Pancreas (tissue), 10 donors: ENCODE measurements at regions not wholly inside any gene's neighbourhood (a gene's known extent, or its start where the extent isn't known, plus 50 kb on each side); places are given as distances from the start of the nearest gene placed in this dataset.

Experiments
- ATAC-seq, 4 donors: fragments of 200-7000 bp; cut with Tn5 transposase; one replicate each; pipeline versions ENCODE4 v1.8.0 to v1.9.1; 2020; ENCODE audit warnings: mild to moderate bottlenecking in 4 of 4, moderate library complexity in 4 of 4
- DNase-seq, 6 donors: peaks; one replicate each; pipeline ENCODE4 v3.0.0-alpha.2; 2020
- FAIRE-seq: peaks from 2 replicates; lab custom pipeline; 2012; peaks lifted over from hg19 to GRCh38; lab: Jason Lieb, UNC
- H3K27ac ChIP-seq, 4 donors: fragments of 200-600 bp; sonication (generic); 1 replicate in 3 of 4; 2 replicates in 1 of 4; pipeline versions ENCODE4 v1.5.0 to v1.8.0; 2020
- H3K27me3 ChIP-seq, 4 donors: fragments of 200-600 bp; one replicate each; pipeline ENCODE4 v1.8.0; 2021
- H3K36me3 ChIP-seq, 3 donors: fragments of 200-600 bp; sonication (generic) in 1 of 3; one replicate each; pipeline versions ENCODE4 v1.5.0 to v1.8.0; 2020 to 2021
- H3K4me1 ChIP-seq, 3 donors: fragments of 200-600 bp; one replicate each; pipeline ENCODE4 v1.8.0; 2021
- H3K4me3 ChIP-seq, 4 donors: fragments of 200-600 bp; sonication (generic) in 2 of 4; one replicate each; pipeline versions ENCODE4 v1.5.0 to v1.8.0; 2020 to 2021
- H3K9me3 ChIP-seq, 4 donors: fragments of 200-600 bp; one replicate each; pipeline ENCODE4 v1.8.0; 2021
- CTCF ChIP-seq, 4 donors: fragments of 200-600 bp; sonication (generic) in 3 of 4; IDR thresholded peaks; one replicate each; pipeline versions ENCODE4 v1.5.0 to v1.8.0; 2021; ENCODE audit warnings: antibody characterized with exemption in 4 of 4
- whole genome bisulfite sequencing, 2 donors: extraction: QIAGEN DNeasy Blood & Tissue Kit; methylation state at CpG; one replicate each; pipeline ENCODE4 v1.1.7; 2013; 5-methylcytosine and 5-hydroxymethylcytosine counted together
- intact Hi-C, 3 donors: fragments of 100-400 bp; cut with DNase I; formaldehyde crosslinking; loops; one replicate each; pipeline versions ENCODE4 v1.11.1 to v1.14.2; 2022
- donor health status: healthy with polysubstance abuse.
- donor health status: DM: no; HTN: no; CAD: no; lungs with moderate emphysema.
- donor health status: DM: no; HTN: no; CAD: no.
- donor health status: control.
- donor health status: control.
- donor health status: Bipolar disorder and iron deficiency.
- donor health status: DM: yes; HTN: yes; CAD: no.
- donor health status: DM: no; HTN: no; CAD: no.
- donor health status: DM: no; HTN: no; CAD: no.
- donor health status: DM: yes; HTN: yes; CAD: no.

- Histone ChIP-seq H3K9me3 (no peaks in the 10 kb centered on the region), H3K27ac (no peak overlapping the region), H3K4me1 (no peaks in the 10 kb centered on the region), H3K4me3 (no peak overlapping the region), H3K36me3 (no peaks in the 10 kb centered on the region), H3K27me3 (no peaks in the 10 kb centered on the region)
- FAIRE-seq, result no peak
- 25% methylated on average over 7 of the region's 7 CpGs for WGBS, 2 donors
- intact Hi-C loops, result no loop called here
- no peak for TF ChIP-seq CTCF (IDR thresholded peaks at IDR 0.05)
- no peak for DNase-seq
- no peak for ATAC-seq
Measured at GRCh38 chr11:116478669-116479668, 293.8 kb downstream of the BUD13 start.

DNA sequence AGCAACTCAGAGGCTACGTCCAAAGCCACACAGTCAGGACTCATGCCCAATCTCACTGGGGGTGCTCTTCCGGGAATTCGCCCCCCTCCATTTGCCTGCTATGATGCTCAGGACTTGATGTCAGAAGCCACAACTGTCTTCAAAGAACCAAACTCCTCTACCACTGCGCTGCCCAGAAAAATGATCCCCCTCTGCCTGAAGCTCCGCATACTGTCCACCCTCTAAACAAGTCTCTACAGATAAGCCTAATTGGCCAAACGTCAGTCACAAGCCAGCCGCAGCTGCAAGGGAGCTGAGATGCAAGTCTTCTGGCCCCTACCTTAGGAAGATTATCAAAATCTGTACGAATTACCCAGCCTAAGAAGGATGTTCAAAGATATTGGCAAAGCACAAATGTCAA, 294.6 kb downstream of the BUD13 start:
- Histone ChIP-seq H3K4me3 (no peak overlapping the region), H3K9me3 (no peaks in the 10 kb centered on the region), H3K36me3 (no peaks in the 10 kb centered on the region), H3K27me3 (no peaks in the 10 kb centered on the region), H3K4me1 (no peaks in the 10 kb centered on the region), H3K27ac (no peak overlapping the region)
- ATAC-seq (no peak), FAIRE-seq (no peak), DNase-seq (no peak)
- intact Hi-C loops, result no loop called here
- 51% methylated on average over 8 of the region's 8 CpGs for WGBS, 2 donors
- no peak for TF ChIP-seq CTCF (IDR thresholded peaks at IDR 0.05)

DNA sequence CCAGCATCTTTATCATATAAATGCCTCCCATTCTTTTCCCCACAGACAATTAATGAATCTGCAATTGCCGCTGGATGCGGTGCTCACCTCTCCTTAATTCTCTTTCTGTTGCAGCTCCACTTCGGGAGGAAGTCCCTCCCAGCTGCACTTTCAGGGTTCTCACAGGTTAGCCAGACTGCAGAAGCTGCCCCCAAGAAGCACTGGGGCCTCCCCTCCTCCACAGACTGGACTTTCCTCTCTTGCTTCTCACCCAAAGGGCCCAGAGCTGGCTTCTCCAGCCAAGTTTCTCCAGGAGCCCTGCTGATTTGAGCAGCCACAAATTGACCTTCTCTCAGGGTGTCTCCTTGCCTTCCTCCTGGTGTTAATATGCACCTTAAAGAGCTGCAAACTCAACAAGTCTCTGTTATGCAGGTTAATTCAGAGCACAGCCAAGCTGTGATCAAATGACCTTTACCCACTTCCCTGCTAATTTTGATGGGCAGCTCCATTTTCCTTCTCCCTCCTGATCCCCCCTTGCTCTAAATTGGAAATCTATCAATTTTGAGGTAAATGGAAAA, 298.9 kb downstream of the BUD13 start:
- FAIRE-seq (no peak), DNase-seq (no peak), ATAC-seq (no peak)
- Histone ChIP-seq H3K4me3 (no peak overlapping the region), H3K27ac (no peak overlapping the region), H3K27me3 (no peaks in the 10 kb centered on the region), H3K4me1 (no peaks in the 10 kb centered on the region), H3K9me3 (no peaks in the 10 kb centered on the region), H3K36me3 (no peaks in the 10 kb centered on the region)
- TF ChIP-seq CTCF (IDR thresholded peaks at IDR 0.05), result no peak
- intact Hi-C loops, result no loop called here
- WGBS, 2 donors, result 66% methylated on average over 3 of the region's 3 CpGs

GRCh38 chr11:116473206-116473769, 299.5 kb downstream of the BUD13 start:
- intact Hi-C loops, result no loop called here
- Histone ChIP-seq H3K4me1 (no peaks in the 10 kb centered on the region), H3K4me3 (no peak overlapping the region), H3K9me3 (no peaks in the 10 kb centered on the region), H3K27ac (no peak overlapping the region), H3K36me3 (no peaks in the 10 kb centered on the region), H3K27me3 (no peaks in the 10 kb centered on the region)
- FAIRE-seq, result no peak
- no peak for TF ChIP-seq CTCF (IDR thresholded peaks at IDR 0.05)
- DNase-seq, result no peak
- WGBS, 2 donors, result 35% methylated on average over 1 of the region's 1 CpG
- no peak for ATAC-seq
